ENCODE measurements at regions not wholly inside any gene's neighbourhood (a gene's known extent, or its start where the extent isn't known, plus 50 kb on each side); places are given as distances from the start of the nearest gene placed in this dataset.

GRCh38 chr16:86285938-86286921 is 224.1 kb upstream of the FOXF1 start:
- no peak for DNase-seq (ENCODE audit: low read depth)
- no peak overlapping the region for H3K4me3 ChIP-seq (ENCODE audit: low read depth, low read length)
- no peak for TF ChIP-seq CTCF (IDR thresholded peaks at IDR 0.05; ENCODE audit: control insufficient read depth, extremely low read depth, insufficient read depth)

GRCh38 chr16:86286991-86287663 is 223.2 kb upstream of the FOXF1 start:
- no peak for TF ChIP-seq CTCF (IDR thresholded peaks at IDR 0.05; ENCODE audit: control insufficient read depth, extremely low read depth, insufficient read depth)
- no peak for DNase-seq (ENCODE audit: low read depth)
- H3K4me3 ChIP-seq (ENCODE audit: low read depth, low read length) = no peak overlapping the region

GRCh38 chr16:86287664-86288201 is 222.6 kb upstream of the FOXF1 start:
- DNase-seq (ENCODE audit: low read depth) = no peak
- H3K4me3 ChIP-seq (ENCODE audit: low read depth, low read length) = no peak overlapping the region
- no peak for TF ChIP-seq CTCF (IDR thresholded peaks at IDR 0.05; ENCODE audit: control insufficient read depth, extremely low read depth, insufficient read depth)

GRCh38 chr16:86288716-86289294 is 221.5 kb upstream of the FOXF1 start:
- no peak for DNase-seq (ENCODE audit: low read depth)
- TF ChIP-seq CTCF (IDR thresholded peaks at IDR 0.05; ENCODE audit: control insufficient read depth, extremely low read depth, insufficient read depth) = no peak
- no peak overlapping the region for H3K4me3 ChIP-seq (ENCODE audit: low read depth, low read length)

GRCh38 chr16:86289304-86289703 is 221.0 kb upstream of the FOXF1 start:
- no peak for DNase-seq (ENCODE audit: low read depth)
- TF ChIP-seq CTCF (IDR thresholded peaks at IDR 0.05; ENCODE audit: control insufficient read depth, extremely low read depth, insufficient read depth) = no peak
- H3K4me3 ChIP-seq (ENCODE audit: low read depth, low read length) = no peak overlapping the region

GRCh38 chr16:86289907-86290306 is 220.4 kb upstream of the FOXF1 start:
- no peak for TF ChIP-seq CTCF (IDR thresholded peaks at IDR 0.05; ENCODE audit: control insufficient read depth, extremely low read depth, insufficient read depth)
- no peak overlapping the region for H3K4me3 ChIP-seq (ENCODE audit: low read depth, low read length)
- no peak for DNase-seq (ENCODE audit: low read depth)
